ENCODE measurements at regions not wholly inside any gene's neighbourhood (a gene's known extent, or its start where the extent isn't known, plus 50 kb on each side); places are given as distances from the start of the nearest gene placed in this dataset.

DNA sequence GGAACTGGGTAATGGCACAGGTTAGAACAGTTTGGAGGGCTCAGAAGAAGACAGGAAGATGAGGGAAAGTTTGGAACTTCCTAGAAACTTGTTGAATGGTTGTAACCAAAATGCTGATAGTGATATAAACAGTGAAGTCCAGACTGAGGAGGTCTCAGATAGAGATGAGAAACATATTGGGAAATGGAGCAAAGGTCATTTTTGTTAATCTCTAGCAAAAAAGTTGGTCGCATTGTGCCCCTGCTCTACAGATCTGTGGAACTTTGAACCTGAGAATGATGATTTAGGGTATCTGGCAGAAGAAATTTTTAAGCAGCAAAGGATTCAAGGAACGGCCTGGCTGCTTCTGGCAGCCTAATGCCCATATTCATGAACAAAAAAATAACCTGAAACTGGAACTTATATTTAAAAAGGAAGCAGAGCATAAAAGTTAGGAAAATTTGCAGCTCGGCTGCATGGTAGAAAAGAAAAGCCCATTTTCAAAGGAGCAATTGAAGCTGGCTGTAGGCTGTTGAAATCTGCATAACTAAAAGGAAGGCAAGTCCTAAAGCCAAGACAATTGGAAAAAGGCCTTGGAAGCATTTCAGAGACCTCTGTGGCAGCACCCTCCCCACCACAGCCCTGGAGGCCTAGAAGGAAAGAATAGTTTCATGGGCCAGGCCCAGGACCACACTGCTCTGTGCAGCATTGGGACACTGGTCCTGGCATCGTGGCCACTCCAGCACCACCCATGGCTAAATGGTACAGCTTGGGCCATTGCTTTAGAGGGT lies 182.6 kb upstream of the CD96 start:
- no peak for DNase-seq

DNA sequence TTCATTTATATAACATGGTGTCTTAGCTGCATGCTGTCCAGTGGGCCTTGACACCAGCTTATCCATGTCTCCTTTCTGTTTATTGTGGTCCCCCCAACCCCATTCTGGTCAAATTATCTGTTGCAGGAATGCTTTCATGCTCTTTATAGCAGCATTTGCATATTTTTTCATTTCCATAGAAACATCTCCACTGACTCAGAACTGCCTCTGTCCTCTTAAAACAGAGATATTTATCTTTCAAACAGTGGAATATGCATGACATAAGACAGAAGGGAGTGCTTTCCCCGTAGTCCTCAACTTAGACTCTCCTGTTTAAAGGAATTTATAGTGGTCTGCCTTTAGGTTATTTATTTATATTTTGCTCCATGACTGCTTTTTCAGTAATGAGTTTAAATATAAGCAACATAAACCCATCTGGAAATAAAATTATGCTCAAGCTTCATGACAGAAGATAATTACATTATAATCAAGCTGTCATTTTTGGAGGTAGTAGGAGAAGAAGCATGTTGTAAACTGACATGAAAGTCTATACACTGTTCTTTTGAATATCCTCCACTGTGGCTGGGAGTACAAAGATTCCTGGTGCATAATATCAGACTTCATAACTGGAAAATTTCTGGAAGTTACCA lies 179.5 kb upstream of the CD96 start:
- DNase-seq, result no peak

DNA sequence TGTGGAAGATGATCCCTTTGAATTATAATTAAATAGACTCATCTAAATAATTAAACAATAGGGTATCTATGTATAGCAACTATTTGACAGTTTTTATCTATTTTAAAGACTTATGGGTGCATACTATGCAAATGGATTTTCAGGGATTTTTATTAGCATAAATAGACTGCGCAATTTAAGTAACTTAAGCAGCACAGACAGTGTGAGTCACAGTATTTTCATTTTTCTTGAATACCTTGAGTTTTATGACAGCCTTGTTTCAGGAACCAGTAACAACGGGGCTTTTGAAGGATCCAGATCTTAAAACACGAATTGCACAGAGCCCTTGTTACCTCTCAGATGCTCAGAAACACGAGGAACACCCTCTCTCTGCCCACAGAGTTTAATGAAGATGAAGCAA lies 175.5 kb upstream of the CD96 start:
- no peak for DNase-seq

DNA sequence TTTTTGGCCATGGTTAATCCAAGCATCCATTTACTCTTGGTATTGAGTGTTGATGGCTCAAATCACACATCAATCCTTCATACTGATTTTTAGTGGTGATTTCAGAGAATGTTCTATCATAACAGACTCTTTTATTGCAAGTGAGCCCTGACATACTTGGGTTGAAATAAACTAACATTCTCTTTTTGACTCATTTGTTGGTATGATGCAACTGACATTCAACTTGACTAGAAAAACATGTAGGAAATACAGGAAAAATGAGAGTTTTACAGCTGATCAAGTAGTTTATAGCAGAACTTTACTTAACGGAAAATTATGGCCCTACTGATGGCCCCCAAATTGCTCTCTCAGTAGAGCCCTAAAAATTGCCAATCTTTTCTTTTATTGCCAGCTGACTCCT lies 173.9 kb upstream of the CD96 start:
- DNase-seq, result no peak

DNA sequence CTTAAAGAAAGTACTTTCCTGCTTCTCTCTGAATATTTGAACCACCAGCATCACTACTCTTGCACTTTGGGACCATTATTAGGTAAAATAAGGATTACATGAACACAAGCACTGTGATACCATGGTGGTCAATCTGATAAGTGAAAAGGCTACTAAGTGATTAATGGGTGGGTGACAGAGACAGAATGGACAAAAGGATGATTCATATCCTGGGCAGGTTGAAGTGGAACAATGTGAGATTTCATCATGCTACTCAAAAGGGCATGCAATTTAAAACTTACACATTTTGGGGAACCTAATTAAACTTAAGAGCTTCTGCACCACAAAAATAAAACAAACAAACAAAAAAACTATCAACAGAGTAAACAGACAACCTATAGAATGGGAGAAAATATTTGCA lies 172.0 kb upstream of the CD96 start:
- DNase-seq, result no peak

DNA sequence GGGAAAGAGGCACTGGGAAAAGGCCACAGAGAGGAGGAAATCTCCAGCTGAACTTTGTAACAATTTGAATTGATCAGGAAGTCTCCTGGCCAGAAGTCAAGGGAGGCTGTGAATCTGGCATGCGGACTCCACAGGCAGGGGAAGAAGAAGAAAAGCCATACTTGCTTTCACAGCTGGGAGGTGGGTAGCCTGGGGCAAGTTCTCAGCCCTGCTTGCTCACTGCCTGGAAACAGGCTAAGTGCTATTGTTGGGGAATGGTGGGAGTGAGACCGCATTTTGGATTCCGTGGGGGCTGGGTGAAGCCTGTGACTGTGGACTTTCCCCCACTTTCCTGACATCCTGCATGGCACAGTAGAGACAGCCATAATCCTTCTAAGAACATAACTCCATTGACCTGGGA lies 168.8 kb upstream of the CD96 start:
- no peak for DNase-seq

DNA sequence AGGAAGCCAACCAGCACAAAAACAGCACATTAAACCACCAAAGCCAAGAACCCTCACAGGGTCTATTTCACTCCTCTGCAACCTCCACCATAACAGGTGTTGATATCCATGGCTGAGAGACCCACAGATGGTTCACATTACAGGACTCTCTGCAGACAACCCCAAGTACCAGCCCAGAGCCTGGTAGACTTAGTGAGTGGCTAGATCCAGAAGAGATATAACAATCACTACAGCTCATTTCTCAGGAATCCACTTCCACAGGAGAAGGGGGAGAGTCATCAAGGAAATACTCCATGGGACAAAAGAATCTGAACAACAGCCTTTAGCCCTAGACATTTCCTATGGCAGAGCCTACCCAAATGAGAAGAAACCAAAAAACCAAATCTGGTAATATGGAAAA lies 168.1 kb upstream of the CD96 start:
- no peak for DNase-seq

DNA sequence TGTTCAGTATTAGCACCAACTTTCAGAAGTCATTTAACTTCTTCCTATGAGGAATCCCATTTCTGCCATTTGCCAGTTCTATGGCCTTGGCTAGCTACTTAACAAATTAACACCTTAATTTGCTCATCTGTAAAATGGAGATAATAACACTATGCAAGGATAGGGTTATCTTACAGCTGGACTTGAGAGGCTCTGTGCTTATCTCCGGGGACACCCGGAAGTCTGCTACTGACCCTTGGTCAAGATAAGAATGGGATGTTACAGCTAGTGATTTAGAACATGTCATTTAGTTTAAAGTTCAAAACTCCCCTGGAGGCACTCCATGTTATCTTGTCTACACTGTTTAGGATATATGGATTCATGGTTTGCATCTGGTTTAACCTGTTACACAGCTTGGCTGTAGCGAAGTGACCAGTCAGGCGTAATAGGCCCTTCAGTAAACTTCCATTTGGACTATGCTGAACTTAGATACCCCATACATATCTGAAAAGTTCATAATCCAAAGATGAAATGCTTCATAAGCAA lies 156.0 kb upstream of the CD96 start:
- DNase-seq, result no peak

DNA sequence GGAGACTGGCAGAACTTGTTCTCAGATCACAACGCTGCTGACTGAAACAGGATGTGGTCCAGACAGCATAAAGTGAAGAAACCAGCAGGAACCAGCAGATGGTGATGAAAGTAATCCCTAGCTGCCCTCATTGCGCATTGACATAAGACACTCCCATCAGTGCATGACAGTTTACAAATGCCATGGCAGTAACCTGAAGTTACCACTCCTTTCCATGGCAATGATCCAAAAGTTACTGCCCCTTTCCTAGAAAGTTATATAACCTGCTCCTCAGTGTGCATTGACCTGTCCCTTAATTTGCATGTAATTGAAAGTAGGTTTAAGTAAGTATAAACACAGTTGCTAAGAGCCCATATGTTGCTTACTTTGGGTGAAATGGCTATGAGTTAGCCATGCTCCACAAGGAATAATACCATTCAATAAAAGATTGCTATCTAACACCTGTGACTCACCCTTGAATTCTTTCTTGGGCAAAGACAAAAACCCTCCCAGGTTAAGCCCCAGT lies 149.1 kb upstream of the CD96 start:
- no peak for DNase-seq

DNA sequence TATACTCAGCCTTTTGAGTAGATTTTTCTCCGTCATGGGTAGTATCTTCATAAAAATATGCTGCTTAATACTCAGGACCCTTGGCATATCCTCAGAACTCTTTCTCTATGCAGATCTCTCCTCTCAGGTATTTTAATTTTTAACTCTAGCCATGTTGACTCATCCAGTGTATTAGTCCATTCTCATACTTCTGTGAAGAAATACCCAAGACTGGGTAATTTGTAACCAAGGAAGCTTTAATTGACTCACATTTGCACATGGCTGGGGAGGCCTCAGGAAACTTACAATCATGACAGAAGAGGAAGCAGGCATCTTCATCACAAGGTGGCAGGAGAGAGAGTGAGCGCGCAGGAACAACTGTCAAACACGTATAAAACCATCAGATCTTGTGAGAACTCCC lies 129.3 kb upstream of the CD96 start:
- no peak for DNase-seq

DNA sequence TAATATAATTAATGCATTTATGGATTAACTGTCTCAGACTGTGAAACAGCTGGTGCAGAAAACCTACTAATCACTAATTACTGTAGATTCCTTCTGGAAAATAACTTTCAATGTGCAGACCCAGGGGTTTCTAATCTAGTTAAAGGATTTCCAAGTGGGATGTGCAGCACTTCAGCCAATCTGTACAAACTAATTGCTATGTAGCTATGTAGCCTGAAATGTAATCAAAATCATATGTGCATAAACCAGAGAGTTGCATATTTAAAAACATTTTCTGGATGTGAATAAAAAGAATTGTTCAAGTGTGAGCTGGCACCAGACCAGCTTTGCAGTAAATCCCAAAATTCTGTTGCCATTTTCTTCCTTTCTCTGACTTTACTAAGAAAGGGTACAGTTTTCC lies 127.5 kb upstream of the CD96 start:
- DNase-seq, result no peak

DNA sequence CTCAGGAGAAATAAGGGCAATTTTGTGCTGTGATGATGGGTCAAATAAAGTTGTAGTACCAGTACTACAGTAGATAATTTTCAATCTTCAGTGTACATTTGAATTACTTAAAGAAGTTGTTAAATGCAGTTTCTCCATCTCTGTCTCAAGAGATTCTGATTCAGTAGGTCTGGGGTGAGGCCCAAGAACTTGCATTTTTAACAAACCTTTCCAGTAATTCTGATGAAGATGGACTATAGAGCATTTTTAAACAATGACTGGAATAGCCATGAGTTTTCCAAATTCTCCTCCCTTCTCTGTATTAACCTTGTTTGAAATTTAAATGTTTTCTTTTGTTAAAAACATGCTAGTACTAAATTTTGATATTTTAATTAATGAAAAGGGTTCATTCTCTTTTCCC lies 127.0 kb upstream of the CD96 start:
- DNase-seq, result no peak

DNA sequence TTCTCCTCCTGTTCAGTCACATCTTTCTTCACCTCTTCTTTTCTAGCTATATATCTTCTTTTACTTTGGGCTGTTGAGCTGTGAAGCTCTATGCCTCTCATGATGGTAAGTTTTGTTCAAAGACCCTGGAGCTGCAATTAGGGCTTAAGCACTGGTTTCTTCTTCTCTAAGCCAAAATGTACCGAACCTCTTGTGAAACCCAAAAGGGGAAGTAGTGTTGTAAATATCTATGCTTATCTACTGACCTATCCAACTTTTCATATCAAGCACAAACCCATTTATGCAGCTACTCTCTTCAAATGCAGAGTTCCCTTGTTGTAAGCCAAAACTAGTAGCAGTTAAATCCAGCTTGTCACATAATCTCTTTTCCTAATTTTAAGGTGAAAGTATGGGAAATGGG lies 123.6 kb upstream of the CD96 start:
- no peak for DNase-seq

DNA sequence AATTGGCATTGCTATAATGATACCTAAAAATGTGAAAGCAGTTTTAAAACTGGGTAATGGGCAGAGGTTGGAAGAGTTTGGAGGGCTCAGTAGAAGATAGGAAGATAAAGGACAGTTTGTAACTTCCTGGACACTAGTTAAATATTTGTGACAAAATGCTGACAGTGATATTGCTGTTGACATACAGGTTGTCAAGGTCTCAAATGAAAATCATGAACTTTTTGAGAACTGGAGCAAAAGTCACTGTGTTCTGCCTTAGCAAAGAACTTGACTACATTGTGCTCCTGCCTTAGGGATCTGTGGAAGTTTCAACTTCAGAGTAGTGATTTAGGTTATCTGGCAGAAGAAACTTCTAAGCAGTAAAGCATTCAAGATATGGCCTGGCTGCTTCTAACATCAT lies 113.7 kb upstream of the CD96 start:
- DNase-seq, result no peak

DNA sequence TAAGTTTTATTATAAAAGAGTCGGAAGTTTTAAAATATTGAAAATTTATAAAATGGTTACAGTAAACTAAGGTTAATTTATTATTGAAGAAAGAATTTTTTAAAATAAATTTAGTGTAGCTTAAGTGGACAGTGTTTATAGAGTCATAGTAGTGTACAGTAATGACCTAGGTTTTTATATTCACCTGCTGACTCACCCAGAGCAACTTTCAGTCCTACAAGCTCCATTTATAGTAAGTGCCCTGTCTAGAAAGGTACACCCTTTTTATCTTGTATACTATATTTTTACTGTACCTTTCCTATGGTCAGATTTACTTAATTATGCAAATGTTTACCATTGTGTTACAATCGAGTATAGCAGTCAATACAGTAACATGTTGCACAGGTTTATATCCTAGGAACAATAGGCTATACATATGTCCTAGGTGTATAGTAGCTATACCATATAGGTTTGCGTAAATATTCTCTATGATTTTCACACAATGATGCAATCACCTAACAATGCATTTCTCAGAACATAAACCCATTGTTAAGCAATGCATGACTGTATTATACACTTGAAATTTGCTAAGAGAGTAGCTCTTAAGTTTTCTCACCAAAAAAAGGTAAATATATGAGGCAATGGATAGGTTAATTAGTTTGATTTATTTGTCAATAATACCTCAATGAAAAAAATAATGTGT lies 106.9 kb upstream of the CD96 start:
- no peak for DNase-seq

DNA sequence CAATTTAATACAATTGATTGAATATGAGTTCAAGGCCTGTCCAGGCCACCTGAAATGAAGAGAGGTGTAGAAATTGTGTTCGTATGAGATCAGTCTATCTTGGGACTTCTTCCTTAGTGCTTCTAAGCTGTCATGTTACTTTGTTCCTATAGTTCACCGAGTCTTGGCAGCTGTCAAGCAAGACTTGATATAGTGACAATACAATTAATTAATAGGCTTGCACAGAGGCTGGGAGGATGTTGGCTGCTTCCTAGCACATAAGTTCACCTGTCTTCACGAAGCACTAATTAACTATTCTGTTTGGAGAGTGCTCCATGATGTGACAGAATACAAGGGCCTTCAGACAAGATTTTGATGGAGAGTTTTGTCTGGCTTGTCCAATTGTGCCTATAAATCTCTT lies 103.7 kb upstream of the CD96 start:
- DNase-seq, result no peak

DNA sequence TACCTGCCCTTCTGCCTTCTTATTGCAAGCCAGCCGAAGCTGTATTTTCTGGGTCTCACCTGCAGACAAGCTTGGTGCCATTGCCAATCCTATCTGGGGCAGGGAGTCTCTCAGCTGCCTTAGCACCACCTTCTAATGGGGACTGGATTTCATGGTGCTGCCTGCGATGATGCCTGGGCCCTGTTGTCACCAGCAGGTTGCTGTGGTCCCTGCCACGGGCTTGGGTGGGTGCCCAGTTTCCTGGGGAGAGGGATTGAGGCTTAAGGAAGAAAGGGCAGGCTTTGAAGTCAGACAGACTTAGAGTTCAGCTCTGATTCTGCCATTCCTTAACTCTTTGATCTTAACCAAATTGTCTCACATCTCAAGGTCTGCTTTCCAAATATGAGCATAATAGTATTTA lies 87.4 kb upstream of the CD96 start:
- no peak for DNase-seq

DNA sequence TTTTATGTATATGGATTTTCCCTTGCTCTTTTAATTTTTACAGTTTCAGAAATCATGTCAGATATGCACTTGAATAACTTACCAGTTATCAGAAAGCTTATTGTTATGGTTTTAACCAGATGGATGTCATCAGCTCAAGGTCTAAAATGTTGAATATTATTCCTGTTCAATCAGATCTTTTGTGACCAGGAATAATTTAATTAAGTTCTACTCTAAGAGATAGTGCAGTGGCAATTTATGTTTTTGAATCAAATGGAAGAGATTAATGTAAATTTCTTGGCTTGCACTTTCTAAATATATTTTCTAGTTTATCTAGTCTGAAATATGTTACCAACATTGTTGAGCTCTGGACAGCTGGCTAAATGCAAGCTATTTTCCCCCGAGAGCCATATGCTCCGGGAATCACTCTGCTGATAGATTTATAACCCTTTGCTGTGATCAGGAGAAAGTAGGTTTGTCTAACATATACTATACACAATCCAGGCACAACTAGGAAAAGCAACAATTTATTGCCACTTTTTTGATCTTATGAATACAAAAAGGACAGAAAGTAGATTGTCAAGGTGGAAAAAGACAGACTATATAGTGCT lies 76.8 kb upstream of the CD96 start:
- no peak for DNase-seq

DNA sequence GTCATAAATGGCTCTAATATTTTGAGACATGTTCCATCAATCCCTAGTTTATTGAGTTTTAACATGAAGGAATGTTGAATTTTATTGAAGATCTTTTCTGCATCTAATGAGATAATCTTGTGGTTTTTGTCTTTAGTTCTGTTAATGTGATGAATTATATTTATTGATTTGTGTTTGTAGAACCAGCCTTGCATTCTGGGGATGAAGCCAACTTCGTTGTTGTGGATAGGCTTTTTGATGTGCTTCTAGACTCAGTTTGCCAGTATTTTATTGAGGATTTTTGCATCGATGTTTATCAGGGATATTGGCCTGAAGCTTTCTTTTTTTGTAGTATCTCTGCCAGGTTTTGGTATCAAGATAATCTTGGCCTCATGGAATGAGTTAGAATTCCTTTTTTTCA lies 72.0 kb upstream of the CD96 start:
- no peak for DNase-seq

DNA sequence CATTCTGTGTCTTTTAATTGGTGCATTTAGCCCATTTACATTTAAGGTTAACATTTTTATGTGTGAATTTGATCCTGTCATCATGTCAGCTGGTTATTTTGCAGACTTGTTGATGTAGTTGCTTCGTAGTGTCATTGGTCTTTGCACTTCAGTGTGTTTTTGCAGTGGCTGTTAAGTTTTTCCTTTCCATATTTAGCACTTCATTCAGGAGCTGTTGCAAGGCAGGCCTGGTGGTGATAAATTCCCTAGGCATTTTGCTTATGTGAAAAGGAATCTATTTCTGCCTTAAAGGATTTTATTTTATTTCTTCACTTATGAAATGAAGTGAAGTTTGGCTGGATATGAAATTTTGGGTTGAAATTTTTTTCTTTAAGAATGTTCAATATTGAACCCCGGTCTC lies 70.2 kb upstream of the CD96 start:
- DNase-seq, result no peak

DNA sequence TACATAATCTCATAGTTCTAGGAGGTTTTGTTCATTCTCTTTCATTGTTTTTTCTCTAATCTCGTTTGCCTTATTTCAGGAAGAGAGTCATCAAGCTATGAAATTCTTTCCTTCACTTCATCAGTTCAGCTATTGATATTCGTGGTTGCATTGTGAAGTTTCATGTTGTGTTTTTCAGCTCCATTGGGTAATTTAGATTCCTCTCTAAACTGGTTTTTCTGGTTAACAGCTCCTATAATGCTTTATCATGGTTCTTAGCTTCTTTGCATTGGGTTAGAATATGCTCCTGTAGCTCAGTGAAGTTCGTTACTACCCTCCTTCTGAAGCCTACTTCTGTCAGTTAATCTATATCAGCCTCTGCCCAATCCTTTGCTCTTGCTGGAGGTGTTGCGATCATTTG lies 69.4 kb upstream of the CD96 start:
- no peak for DNase-seq

DNA sequence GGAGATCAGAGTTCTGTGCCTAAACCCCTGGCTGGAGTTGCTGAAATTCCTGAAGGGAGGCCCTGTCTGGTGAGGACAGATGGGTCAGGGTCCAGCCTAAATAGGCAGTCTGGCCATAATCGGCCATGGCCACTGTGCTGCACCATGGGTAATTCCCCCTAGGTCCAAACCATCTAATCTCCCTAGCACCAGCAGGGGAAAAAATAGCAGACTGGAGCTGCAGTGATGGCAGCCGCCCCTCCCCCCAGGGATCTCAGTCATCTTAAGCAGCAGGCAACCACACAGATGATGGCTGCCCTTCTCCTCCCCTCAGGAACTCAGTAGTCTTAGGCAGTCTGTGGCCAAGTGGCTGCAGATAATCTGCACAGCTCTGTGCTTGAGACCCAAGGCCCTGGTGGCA lies 68.4 kb upstream of the CD96 start:
- DNase-seq, result peak; percentile 10

DNA sequence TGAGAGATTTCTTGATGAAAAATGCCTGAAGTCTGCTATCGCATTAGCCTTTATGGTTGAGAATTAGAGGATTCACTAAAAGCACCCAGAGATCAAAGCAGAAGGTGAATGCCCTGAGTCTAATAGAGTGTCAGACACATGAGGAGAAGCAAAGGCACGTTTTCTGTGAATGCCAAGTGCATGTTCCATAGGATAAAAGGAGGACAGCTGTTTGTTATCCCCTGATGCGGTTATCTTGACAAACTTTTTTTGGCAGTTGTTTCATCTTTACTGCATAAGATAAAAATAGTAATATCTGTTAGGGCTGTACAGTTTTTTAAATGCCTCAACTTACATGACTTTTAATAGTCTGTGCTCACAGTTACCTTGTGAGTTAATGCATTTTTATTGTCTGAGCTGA lies 65.3 kb upstream of the CD96 start:
- DNase-seq, result no peak

DNA sequence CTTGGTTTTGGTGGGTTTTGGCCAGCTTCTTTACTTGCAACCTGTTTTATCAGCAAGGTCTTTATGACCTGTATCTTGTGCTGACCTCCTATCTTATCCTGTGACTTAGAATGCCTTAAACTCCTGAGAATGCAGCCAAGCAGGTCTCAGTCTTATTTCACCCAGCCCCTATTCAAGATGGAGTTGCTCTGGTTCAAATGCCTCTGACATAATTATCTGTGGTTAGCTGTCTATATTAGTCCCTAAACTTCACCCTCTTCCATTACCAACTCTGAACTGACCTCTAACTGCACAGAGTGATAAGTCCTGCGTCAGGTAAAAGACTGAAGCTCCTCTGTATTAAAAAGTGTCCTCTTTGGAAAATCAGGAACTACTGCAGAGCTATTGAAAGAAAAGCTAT lies 61.9 kb upstream of the CD96 start:
- DNase-seq, result no peak

Data from stimulated activated CD4-positive, alpha-beta T cell treated with anti-CD3 and anti-CD28 coated beads, Interleukin-4, amount 100 ng/mL, for 1 hour (primary cell).